Posterior cingulate gyrus (tissue), 11 donors: ENCODE measurements at regions not wholly inside any gene's neighbourhood (a gene's known extent, or its start where the extent isn't known, plus 50 kb on each side); places are given as distances from the start of the nearest gene placed in this dataset.

ENCODE experiments used
- DNase-seq, 10 donors: peaks; one replicate each; pipeline versions ENCODE4 v3.0.0 to v3.0.0-alpha.2; 2020 to 2021; ENCODE audit warnings: mixed read lengths in 3 of 10
- intact Hi-C: fragments of 100-400 bp; cut with DNase I; formaldehyde crosslinking; loops from one replicate; pipeline ENCODE4 v1.15.1; 2023

GRCh38 chr5:4939042-4939781 is 200.9 kb upstream of the ADAMTS16 start:
- intact Hi-C loops = no loop called here

GRCh38 chr5:4941161-4941560 is 199.0 kb upstream of the ADAMTS16 start:
- DNase-seq = no peak
- intact Hi-C loops = loop anchor here (5.0 kb wide), 1 partner anchor 64 kb away; no protein-coding TSS in a partner anchor

More at GRCh38 chr5:4939042-4939781, 200.9 kb upstream of the ADAMTS16 start:
- no peak for DNase-seq

GRCh38 chr5:4941957-4942830 is 197.9 kb upstream of the ADAMTS16 start:
- peak in 3 of 10 donors; percentile 40 to 74 (median 42) for DNase-seq
- intact Hi-C loops = loop anchor here (5.0 kb wide), 1 partner anchor 65 kb away; no protein-coding TSS in a partner anchor

DNA sequence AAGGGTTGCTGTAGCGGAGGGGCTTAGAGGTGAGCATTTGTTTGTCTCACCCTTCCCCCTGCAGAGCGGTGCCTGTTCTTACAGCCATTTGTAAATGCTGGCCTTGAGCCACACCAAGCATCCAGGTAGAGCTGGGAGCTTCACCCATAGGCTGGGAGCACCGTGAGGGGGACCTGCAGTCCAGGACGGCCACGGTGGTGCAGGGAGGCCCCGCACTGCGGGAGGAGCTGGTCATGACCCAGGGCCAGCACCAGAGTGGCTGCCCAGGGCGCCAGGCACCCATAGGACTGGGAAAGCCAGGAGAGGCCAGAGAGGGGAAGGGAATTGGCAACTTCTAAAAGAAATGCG is 197.3 kb upstream of the ADAMTS16 start:
- intact Hi-C loops = loop anchor here (5.0 kb wide), 1 partner anchor 66 kb away; no protein-coding TSS in a partner anchor
- DNase-seq = peak in 1 of 10 donors; percentile 72

GRCh38 chr5:4945296-4945695 is 194.8 kb upstream of the ADAMTS16 start:
- intact Hi-C loops = no loop called here
- DNase-seq = no peak

DNA sequence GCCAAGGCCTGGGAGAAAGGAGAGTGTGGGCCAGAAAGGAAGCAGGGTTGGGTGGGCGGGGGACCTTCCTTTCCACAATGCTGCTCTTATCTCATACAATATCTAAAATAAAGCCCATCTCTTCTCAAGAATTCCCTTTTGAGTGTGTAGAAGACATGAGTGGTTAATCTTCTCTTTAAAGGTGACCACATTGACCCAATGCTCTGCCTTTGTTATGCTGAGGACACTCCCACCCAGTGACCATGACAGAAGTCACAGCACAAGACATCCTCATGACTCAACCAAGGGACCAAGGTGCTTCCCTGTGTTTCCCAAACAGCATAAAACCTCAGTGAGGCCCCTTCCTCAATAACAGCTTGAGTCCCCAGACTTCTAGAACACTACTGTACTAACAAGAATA is 193.0 kb upstream of the ADAMTS16 start:
- intact Hi-C loops = no loop called here
- no peak for DNase-seq

GRCh38 chr5:4947893-4948536 is 192.1 kb upstream of the ADAMTS16 start:
- no peak for DNase-seq
- intact Hi-C loops = no loop called here

DNA sequence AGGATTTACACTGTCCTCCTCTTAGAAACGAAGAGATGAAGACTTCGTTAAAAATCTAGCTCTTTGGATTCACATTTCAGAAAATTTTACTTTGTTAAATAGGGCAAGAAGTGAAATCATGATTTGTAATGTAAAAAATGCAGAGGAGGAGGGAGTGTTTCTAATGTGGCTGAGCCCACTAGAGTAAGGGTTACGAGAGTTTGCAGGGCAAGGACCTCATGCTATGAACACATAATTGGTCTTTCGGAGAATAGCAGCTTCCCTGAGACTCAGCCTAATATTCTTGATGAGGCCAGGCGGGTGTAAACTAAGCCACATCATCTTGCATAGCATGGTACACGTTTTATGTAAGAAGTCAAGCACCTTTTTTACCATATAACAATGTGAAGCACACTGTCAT is 191.0 kb upstream of the ADAMTS16 start:
- intact Hi-C loops = no loop called here
- no peak for DNase-seq

GRCh38 chr5:4953576-4953975 is 186.6 kb upstream of the ADAMTS16 start:
- intact Hi-C loops = no loop called here

GRCh38 chr5:4954048-4954447 is 186.1 kb upstream of the ADAMTS16 start:
- DNase-seq = no peak
- intact Hi-C loops = no loop called here

More at GRCh38 chr5:4953576-4953975, 186.6 kb upstream of the ADAMTS16 start:
- DNase-seq = no peak

- no peak for DNase-seq
- intact Hi-C loops = no loop called here
Measured at GRCh38 chr5:4963265-4963664, 176.9 kb upstream of the ADAMTS16 start.

- DNase-seq = no peak
- intact Hi-C loops = no loop called here
Measured at GRCh38 chr5:4969351-4969750, 170.8 kb upstream of the ADAMTS16 start.

GRCh38 chr5:4970171-4970570 is 170.0 kb upstream of the ADAMTS16 start:
- DNase-seq = no peak
- intact Hi-C loops = no loop called here

DNA sequence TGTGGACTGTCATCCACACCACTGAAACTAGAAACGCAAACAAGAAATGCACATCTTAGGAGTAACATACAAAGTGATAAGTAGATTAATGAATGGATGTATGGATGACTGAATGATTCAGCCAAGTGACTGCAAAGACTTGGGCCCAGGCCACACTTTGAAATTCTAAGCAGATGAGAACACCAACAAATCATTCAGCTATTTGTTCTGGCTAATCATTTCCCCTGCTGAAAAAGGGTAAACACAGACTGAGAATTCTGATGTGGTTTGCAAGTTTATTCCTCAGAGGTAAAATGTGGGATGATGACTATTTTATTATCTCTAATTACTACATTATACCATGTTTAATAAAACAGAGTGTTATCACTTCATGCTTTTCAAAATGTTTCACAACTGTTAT is 163.2 kb upstream of the ADAMTS16 start:
- intact Hi-C loops = no loop called here
- no peak for DNase-seq

GRCh38 chr5:4977416-4978110 is 162.6 kb upstream of the ADAMTS16 start:
- DNase-seq = no peak
- intact Hi-C loops = no loop called here

DNA sequence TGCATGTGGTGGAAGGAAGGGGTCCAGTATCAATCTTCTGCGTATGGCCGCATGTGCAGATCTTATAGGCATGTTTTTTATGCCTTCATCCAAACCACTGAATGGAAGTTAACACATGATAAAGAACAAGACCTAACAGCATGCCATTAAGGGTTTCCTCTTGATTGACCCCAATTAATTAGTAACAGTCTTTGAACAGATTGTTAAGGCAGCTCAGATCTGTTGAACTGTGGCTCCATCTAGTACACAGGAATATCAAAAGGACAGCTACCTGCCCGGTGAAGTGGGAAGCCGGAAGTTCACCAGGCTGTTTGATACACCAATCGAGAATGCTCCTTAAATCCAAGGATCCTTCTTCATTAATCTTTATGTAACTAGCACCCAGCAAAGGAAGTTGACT is 159.9 kb upstream of the ADAMTS16 start:
- no peak for DNase-seq
- intact Hi-C loops = no loop called here

DNA sequence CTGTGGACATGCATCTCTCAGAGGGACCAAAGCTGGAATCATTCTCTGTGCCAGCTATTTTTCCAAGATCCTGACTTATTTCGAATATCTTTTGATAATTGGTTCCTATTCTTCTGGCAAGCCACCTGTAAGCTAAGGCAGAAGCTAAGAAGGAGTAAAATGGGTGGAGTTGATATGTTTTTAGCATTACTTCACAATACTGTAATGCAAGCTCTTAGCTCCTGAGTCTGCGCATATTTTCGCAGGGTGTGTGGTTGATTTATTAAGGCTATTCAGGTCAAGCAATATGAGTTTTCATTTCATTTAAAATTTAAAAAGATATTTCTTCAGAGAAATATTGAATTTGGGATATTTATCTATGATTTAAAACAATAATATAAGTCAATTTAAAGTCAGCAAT is 158.5 kb upstream of the ADAMTS16 start:
- intact Hi-C loops = no loop called here
- DNase-seq = no peak

DNA sequence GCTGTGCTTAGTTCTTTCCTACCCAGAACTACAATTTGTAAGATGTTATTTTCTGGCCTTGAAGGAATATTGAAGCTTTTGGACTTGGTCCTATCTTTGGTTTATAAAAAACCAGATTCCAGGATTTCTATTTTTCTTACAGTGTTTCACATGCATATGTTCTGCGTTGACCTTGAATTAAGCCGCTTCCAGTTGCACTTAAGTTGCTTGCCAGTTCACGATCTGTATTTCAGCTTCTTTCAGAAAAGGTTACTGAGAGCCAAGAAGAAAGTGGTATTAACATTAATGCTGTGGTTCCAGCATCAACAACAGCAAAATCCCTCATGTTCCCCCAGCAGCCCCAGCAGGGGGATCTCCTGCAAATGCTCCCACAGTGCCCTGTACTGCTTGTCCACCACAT is 156.4 kb upstream of the ADAMTS16 start:
- no peak for DNase-seq
- intact Hi-C loops = no loop called here

DNA sequence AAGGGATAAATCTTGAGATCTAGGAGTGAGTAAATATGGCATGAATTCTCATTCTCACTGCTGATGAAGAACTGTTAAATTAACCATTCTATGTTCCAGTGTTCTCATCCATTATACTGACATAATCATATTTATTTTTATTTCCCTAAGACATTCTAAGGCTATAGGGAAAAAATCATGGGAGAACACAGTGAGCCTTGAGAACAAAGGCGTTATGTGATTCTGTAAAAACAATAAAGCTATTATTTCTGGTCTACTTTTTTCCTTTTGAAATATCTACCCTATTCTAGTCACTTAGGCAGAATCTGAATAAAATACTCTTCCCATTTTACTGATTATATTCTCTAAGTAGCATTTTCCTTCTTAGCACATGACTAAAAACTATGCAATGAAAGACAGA is 155.7 kb upstream of the ADAMTS16 start:
- DNase-seq = no peak
- intact Hi-C loops = no loop called here

- DNase-seq = no peak
- intact Hi-C loops = no loop called here
Measured at GRCh38 chr5:4987431-4987830, 152.7 kb upstream of the ADAMTS16 start.

DNA sequence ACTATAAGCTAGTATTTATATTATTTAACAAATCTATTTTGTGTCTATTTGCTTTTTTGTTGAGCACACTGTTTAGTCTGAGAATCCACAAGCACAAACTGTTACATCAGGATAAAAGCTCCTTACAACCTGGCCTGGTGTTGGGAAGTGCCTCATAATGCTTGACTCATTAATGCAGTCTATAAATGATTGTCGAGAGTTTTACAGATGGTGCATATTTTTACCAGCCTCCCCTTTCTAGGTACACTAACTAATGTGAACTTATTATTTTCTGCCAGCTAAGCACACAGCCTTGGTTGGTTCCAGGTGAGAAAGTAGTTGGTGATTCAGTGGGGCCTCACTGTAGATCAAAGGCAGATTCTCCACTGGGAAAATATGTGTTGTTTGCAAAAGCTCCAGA is 151.0 kb upstream of the ADAMTS16 start:
- intact Hi-C loops = no loop called here
- DNase-seq = no peak
